OCI-LY7 (cell line): ENCODE measurements at regions not wholly inside any gene's neighbourhood (a gene's known extent, or its start where the extent isn't known, plus 50 kb on each side); places are given as distances from the start of the nearest gene placed in this dataset.

ENCODE experiments used
- BruUV-seq: library from RNA; stranded (reverse); fragments of 400-500 nt; replicated peaks from 2 replicates; lab custom pipeline; 2021; lab: Mats Ljungman, UMichigan
- CTCF ChIA-PET: fragments of 300-600 bp; sonication (Branson Sonifier 250); formaldehyde crosslinking; loops from one replicate; lab custom pipeline; 2022; ENCODE audit warnings: antibody characterized with exemption; ENCODE audit not compliant: unreplicated experiment; lab: Charles Lee
- POLR2A ChIA-PET: fragments of 300-600 bp; sonication (Branson Sonifier 250); formaldehyde crosslinking; loops from one replicate; lab custom pipeline; 2022; ENCODE audit warnings: antibody characterized with exemption; lab: Charles Lee
- DNase-seq: peaks from one replicate; pipeline ENCODE4 v3.0.0-alpha.2; 2015; ENCODE audit warnings: low spot score
- H2AFZ ChIP-seq: fragments of 200-600 bp; sonication (generic), shearing (Covaris generic); 2 replicates; pipeline ENCODE4 v1.6.1; 2014; ENCODE audit warnings: mild to moderate bottlenecking, antibody characterized with exemption, low read length, moderate library complexity
- H3K27ac ChIP-seq: fragments of 200-600 bp; sonication (generic); 2 replicates; pipeline ENCODE4 v1.5.1; 2014; ENCODE audit warnings: mixed run types, low read depth, mild to moderate bottlenecking, moderate library complexity, low read length, inconsistent platforms; ENCODE audit not compliant: poor library complexity, severe bottlenecking
- H3K36me3 ChIP-seq: fragments of 200-600 bp; sonication (generic); 2 replicates; pipeline ENCODE4 v1.6.1; 2014; ENCODE audit warnings: mild to moderate bottlenecking, antibody characterized with exemption, low read length, moderate library complexity, mixed read lengths; ENCODE audit not compliant: insufficient read depth
- H3K4me1 ChIP-seq: fragments of 200-600 bp; sonication (generic); 2 replicates; pipeline ENCODE4 v1.5.1; 2014; ENCODE audit warnings: mild to moderate bottlenecking, low read length; ENCODE audit not compliant: insufficient read depth, poor library complexity, severe bottlenecking
- H3K4me2 ChIP-seq: fragments of 200-600 bp; sonication (generic); 2 replicates; pipeline ENCODE4 v1.6.1; 2014; ENCODE audit warnings: mild to moderate bottlenecking, low read length
- H3K4me3 ChIP-seq: fragments of 200-600 bp; sonication (generic); 2 replicates; pipeline ENCODE4 v1.5.1; 2014; ENCODE audit warnings: mild to moderate bottlenecking, low read depth, low read length; ENCODE audit not compliant: poor library complexity, severe bottlenecking
- H3K79me2 ChIP-seq: fragments of 200-600 bp; sonication (generic); 2 replicates; pipeline ENCODE4 v1.6.1; 2016; ENCODE audit warnings: low read depth, mild to moderate bottlenecking, low read length, moderate library complexity, mixed read lengths; ENCODE audit not compliant: insufficient read depth
- H3K9me2 ChIP-seq: fragments of 200-600 bp; sonication (generic); 2 replicates; pipeline ENCODE4 v1.6.1; 2016; ENCODE audit warnings: mild to moderate bottlenecking, low read length, mixed read lengths; ENCODE audit not compliant: insufficient read depth
- H3K9me3 ChIP-seq: fragments of 200-600 bp; sonication (generic); 2 replicates; pipeline ENCODE4 v1.6.1; 2014; ENCODE audit warnings: mild to moderate bottlenecking, mixed run types, low read length, mixed read lengths
- H4K20me1 ChIP-seq: fragments of 200-600 bp; sonication (generic); 2 replicates; pipeline ENCODE4 v1.6.1; 2014; ENCODE audit warnings: mild to moderate bottlenecking, antibody characterized with exemption, low read length, moderate library complexity, mixed read lengths; ENCODE audit not compliant: insufficient read depth
- CTCF ChIP-seq: fragments of 200-600 bp; sonication (generic); conservative IDR thresholded peaks from 2 replicates; pipeline ENCODE4 v1.5.1; 2014; ENCODE audit warnings: mild to moderate bottlenecking, antibody characterized with exemption, low read length, moderate library complexity, mixed read lengths
- EZH2phosphoT487 ChIP-seq: fragments of 200-600 bp; sonication (generic); IDR thresholded peaks from 2 replicates; pipeline ENCODE4 v1.6.1; 2018; ENCODE audit warnings: low read depth, borderline replicate concordance, mild to moderate bottlenecking, mixed run types, antibody characterized with exemption, low read length, moderate library complexity, mixed read lengths
- intact Hi-C: fragments of 100-400 bp; cut with micrococcal nuclease; formaldehyde crosslinking; loops from one replicate; pipeline ENCODE4 v1.10.0; 2022; ENCODE audit not compliant: unreplicated experiment

GRCh38 chr11:97506076-97506759 is 1116.4 kb downstream of the JRKL start:
- Histone ChIP-seq H4K20me1 (no peaks in the 10 kb centered on the region), H2AFZ (no peak overlapping the region), H3K79me2 (no peaks in the 10 kb centered on the region), H3K4me1 (no peaks in the 10 kb centered on the region), H3K9me2 (no peaks in the 10 kb centered on the region), H3K36me3 (no peaks in the 10 kb centered on the region), H3K4me2 (no peak overlapping the region), H3K4me3 (no peak overlapping the region), H3K27ac (no peak overlapping the region), H3K9me3 (no peaks in the 10 kb centered on the region)
- TF ChIP-seq CTCF (no peak), EZH2phosphoT487 (no peak)
- no peak for DNase-seq
- intact Hi-C loops = no loop called here
- POLR2A ChIA-PET = no interaction called here
- CTCF ChIA-PET = no interaction called here
- BruUV-seq = no TSS peak

DNA sequence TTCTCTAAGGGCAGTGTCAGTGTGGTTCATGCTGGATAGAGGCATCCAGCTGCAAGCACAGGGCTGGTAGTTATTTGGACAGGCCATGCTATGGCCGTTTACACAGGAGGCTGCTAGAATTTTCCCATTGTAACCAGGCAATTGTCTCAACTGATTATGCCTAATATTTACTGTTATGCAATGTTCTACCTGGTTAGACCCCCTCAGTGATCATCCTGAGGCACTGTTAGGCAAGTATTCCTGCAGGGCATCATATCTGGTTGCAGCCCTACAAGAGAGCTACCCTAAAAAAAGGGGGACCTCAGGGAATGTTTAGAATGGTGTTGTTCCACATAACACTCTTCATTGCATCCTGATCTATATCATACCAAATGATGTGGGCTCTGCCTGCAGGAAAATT is 1124.6 kb downstream of the JRKL start:
- no peak for TF ChIP-seq CTCF
- TF ChIP-seq EZH2phosphoT487 = no peak
- no TSS peak for BruUV-seq
- CTCF ChIA-PET = no interaction called here

DNA sequence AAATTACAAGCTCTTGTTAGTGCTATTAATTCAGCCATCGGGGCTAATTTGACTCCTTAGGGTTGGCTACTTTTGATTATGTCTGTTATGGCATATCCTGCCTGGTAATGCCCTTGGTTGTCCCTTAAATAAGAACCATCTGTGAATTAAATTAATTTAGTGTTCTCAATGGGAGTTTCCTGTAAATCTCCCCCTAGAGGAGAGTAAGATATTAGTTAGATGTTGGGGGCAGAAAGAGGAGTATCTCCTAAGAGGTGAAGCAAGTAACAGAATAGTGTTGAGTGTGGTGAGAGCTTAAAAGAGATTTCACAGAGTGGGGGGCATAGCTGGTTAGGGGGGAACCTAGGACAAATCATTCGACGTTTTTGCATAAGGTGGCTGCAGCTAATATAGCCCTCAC is 1126.9 kb downstream of the JRKL start:
- no peak overlapping the region for H3K4me2 ChIP-seq
- no peaks in the 10 kb centered on the region for H3K36me3 ChIP-seq
- no peaks in the 10 kb centered on the region for H3K4me1 ChIP-seq
- H3K79me2 ChIP-seq = no peaks in the 10 kb centered on the region
- POLR2A ChIA-PET = interaction anchor here (1.0 kb wide), 1 partner anchor 12 kb away, joined by 5 read pairs; no protein-coding TSS in a partner anchor
- no peak overlapping the region for H3K27ac ChIP-seq
- intact Hi-C loops = no loop called here
- TF ChIP-seq EZH2phosphoT487 = no peak
- TF ChIP-seq CTCF = 0 out of 2 replicates have a peak, but pooled peaks have one; percentile 23
- H3K9me3 ChIP-seq = no peaks in the 10 kb centered on the region
- no TSS peak for BruUV-seq
- CTCF ChIA-PET = no interaction called here
- no peak overlapping the region for H3K4me3 ChIP-seq
- no peaks in the 10 kb centered on the region for H3K9me2 ChIP-seq
- no peak overlapping the region for H2AFZ ChIP-seq
- DNase-seq = no peak
- H4K20me1 ChIP-seq = no peaks in the 10 kb centered on the region

More for the DNA sequence above, 1124.6 kb downstream of the JRKL start:
- intact Hi-C loops = no loop called here
- H3K4me1 ChIP-seq = no peaks in the 10 kb centered on the region
- no peak overlapping the region for H3K4me3 ChIP-seq
- no peaks in the 10 kb centered on the region for H3K9me3 ChIP-seq
- no peak overlapping the region for H3K27ac ChIP-seq
- no peak for DNase-seq
- no peaks in the 10 kb centered on the region for H3K79me2 ChIP-seq
- H3K36me3 ChIP-seq = no peaks in the 10 kb centered on the region
- H4K20me1 ChIP-seq = no peaks in the 10 kb centered on the region
- POLR2A ChIA-PET = no interaction called here
- no peak overlapping the region for H2AFZ ChIP-seq
- H3K9me2 ChIP-seq = no peaks in the 10 kb centered on the region
- H3K4me2 ChIP-seq = no peak overlapping the region
